Thyroid gland (tissue), 4 donors: ENCODE measurements at regions not wholly inside any gene's neighbourhood (a gene's known extent, or its start where the extent isn't known, plus 50 kb on each side); places are given as distances from the start of the nearest gene placed in this dataset.

Experiments used
- CTCF ChIP-seq, 6 experiments: fragments of 200-600 bp in 3 of 6; fragments of 450-650 bp in 3 of 6; sonication (generic) in 3 of 6; IDR thresholded peaks; one replicate each; pipeline ENCODE4 v1.5.1; 2016 to 2019; ENCODE audit warnings: antibody characterized with exemption in 6 of 6, mild to moderate bottlenecking in 2 of 6, inconsistent platforms in 1 of 6, moderate library complexity in 1 of 6
- POLR2A ChIP-seq, 2 donors: fragments of 450-650 bp; IDR thresholded peaks; one replicate each; pipeline ENCODE4 v1.6.1; 2017; ENCODE audit warnings: antibody characterized with exemption in 2 of 2, mild to moderate bottlenecking in 2 of 2, moderate library complexity in 1 of 2

- TF ChIP-seq POLR2A (IDR thresholded peaks at IDR 0.05) (no peak), CTCF (IDR thresholded peaks at IDR 0.05) (no peak)
Measured at GRCh38 chr2:224278531-224278930, 123.4 kb downstream of the FAM124B start.
